ENCODE measurements at regions not wholly inside any gene's neighbourhood (a gene's known extent, or its start where the extent isn't known, plus 50 kb on each side); places are given as distances from the start of the nearest gene placed in this dataset.

GRCh38 chr14:40859055-40859454 is 747.6 kb upstream of the LRFN5 start:
- TF ChIP-seq CTCF (IDR thresholded peaks at IDR 0.05) (no peak), POLR2A (IDR thresholded peaks at IDR 0.05) (no peak)
